ENCODE measurements at regions not wholly inside any gene's neighbourhood (a gene's known extent, or its start where the extent isn't known, plus 50 kb on each side); places are given as distances from the start of the nearest gene placed in this dataset.
"Not testable (repeated sequence)": the region's sequence is repeated elsewhere in the genome, so short reads cannot be mapped to it uniquely, and the experiment has no call there.

- DNase-seq (ENCODE audit: low spot score) = not testable (repeated sequence)
Measured at GRCh38 chr6:8832695-8833094, 397.4 kb upstream of the SLC35B3 start.

DNA sequence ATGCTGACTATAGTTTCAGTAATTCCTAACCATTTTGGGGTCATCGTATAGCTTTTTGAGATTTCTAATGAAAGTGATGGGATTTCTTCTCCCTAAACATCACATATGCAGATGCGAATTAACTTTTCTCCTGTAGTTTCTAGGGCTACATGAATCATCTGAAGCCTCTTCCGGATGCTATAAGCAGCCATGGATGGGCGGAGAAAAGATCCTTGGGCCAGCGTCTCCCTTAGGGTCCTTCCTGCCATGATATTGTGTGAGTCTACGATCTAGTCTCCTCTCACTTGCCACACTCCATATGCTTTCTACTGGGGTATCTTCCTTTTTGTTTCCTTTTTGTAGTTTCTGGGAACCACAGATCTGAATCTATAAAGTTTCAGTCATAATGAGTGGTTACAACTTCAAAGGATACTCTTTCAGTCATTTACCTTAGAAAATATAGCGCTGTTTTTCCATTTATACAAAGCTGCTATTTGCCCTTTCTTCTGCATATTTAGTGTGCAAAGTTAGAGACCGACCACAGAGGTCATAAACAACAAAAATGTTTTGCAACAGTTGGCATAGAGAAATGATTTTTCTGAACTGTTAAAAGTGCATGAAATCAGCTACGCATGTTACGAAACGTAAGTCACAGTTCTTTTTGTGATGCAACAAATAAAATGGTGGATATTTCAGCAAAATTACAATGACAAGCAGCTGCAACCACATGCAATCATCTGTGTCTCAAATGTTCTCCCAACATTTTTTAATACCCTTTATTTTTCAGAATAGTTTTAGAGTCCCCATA, 396.2 kb upstream of the SLC35B3 start:
- DNase-seq (ENCODE audit: low spot score) = no peak

- DNase-seq (ENCODE audit: low spot score) = no peak
Measured at GRCh38 chr6:8830794-8831193, 395.4 kb upstream of the SLC35B3 start.

DNA sequence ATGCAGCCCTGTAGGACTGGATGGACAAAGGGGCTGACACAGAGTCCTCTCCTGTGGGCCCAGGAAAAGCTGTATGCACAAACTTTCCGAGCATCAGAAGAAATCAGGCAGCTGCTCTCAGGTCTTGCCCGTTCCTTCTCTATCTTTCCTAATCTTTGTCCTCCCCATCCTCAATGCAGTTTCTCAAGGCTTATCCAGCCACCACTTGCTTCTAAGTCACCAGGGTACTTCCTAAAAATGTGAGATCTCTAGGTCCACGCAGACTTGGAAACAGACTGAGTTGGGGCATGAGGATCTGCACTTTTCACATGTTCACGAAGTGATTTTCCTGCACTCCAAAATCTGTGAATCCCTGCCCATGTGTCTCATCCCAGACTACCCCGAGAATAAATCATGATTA, 394.5 kb upstream of the SLC35B3 start:
- DNase-seq (ENCODE audit: low spot score) = no peak

DNA sequence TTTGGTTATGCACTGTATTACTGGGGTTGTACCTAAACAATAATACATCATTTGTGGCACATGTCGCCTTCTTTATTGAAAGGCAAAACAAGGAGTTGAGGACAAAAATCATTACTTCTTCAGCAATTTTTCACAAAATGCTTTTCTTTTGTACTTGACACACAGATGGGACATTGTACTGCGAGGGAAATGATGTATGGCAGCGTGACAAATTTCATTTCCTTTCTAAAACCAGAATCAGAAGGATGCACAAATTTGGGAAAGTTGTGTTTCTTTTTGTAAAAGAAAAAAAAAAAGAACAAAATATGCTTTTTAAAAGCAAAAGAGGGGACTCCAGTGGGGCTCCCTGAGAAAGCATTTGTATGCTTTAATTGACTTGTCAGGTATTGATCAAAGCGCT, 394.0 kb upstream of the SLC35B3 start:
- no peak for DNase-seq (ENCODE audit: low spot score)

GRCh38 chr6:8828376-8828775, 393.0 kb upstream of the SLC35B3 start:
- no peak for DNase-seq (ENCODE audit: low spot score)

GRCh38 chr6:8825726-8826125, 390.4 kb upstream of the SLC35B3 start:
- no peak for DNase-seq (ENCODE audit: low spot score)

- DNase-seq (ENCODE audit: low spot score) = no peak
Measured at GRCh38 chr6:8821981-8822381, 386.6 kb upstream of the SLC35B3 start.

- DNase-seq (ENCODE audit: low spot score) = no peak
Measured at GRCh38 chr6:8820313-8820712, 385.0 kb upstream of the SLC35B3 start.

DNA sequence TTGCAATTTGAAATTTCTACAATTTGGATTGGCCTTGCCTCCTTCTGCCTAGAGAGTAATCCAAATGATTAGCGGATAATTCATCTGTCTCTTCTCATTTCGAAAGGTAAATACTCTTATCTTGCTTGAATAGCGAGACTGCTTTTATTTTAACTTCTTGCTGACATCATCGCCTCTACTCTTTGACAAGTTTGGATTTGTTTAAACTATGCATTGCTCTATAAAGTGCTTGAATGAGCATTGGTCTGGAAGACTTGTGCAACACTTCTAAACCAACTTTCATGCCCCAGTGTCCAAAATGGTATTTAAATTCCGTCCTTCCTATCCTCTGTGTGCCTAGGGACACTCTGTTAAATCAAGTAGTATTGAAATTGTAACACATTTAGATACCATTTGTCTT, 384.1 kb upstream of the SLC35B3 start:
- no peak for DNase-seq (ENCODE audit: low spot score)

DNA sequence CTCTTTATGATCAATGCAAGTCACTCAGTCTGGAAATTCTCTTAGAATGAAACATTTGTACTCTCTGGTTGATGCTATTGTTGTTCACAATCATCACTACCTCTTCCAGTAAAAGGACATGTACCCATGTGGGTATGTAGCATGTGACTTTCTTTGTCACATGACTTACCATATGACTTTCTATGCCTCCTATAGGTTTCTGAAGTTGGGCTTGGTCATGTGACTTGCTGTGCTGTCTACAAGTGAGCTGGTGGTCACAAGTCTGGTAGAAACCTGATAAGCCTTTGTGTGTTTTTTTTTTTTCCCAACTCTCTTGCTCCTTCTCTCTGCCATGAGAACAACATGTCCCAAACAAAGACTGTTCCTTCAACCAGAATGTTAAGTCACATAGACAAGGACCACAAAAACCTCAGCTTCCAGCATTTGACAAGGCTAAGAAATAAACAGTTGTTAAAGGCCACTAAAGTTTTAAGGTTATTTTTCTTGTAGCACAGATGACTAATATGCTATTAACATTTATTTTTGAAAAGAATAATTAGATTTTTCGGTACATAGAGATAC, 379.2 kb upstream of the SLC35B3 start:
- no peak for DNase-seq (ENCODE audit: low spot score)

DNA sequence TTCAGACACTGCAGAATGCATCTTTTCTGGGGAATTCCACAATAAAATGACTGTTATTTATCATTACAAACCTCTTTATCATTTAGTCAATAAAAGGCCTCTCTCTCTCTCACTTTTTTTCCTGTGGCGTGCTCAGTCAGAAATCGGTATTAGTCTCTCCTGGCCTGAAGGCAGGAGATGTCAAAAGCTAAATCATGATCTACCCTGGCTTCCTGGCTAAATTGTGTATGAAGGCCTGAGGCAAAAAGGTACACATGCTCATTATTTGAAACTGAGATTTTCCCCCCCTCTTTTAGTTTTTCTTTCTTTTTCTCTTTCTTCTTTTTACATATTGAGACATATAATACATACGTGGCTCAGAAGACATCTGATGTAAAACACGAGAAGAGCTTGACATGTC, 375.0 kb upstream of the SLC35B3 start:
- DNase-seq (ENCODE audit: low spot score) = no peak

DNA sequence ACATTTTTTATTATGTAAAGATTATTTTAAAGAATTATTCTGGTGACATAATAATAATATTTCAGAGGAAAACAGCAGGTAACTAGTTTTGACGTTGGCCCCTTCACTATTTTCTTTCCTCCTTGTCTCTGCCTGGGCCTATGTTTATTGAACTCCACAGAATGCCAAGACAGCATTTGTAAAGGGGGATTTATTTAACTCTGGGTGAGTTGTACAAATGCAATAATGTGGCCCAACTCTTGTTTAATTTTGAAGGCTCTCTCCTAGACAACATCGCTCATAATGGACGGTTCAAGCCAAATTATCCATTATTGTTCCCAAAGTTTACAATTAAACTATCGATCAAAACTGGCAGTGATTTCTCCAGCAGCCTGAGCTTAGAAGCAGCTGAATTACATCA, 374.3 kb upstream of the SLC35B3 start:
- DNase-seq (ENCODE audit: low spot score) = no peak

GRCh38 chr6:8803181-8803760, 367.9 kb upstream of the SLC35B3 start:
- no peak for DNase-seq (ENCODE audit: low spot score)

GRCh38 chr6:8802397-8802796, 367.1 kb upstream of the SLC35B3 start:
- not testable (repeated sequence) for DNase-seq (ENCODE audit: low spot score)

- DNase-seq (ENCODE audit: low spot score) = no peak
Measured at GRCh38 chr6:8794420-8794819, 359.1 kb upstream of the SLC35B3 start.

GRCh38 chr6:8789878-8790277, 354.5 kb upstream of the SLC35B3 start:
- no peak for DNase-seq (ENCODE audit: low spot score)

DNA sequence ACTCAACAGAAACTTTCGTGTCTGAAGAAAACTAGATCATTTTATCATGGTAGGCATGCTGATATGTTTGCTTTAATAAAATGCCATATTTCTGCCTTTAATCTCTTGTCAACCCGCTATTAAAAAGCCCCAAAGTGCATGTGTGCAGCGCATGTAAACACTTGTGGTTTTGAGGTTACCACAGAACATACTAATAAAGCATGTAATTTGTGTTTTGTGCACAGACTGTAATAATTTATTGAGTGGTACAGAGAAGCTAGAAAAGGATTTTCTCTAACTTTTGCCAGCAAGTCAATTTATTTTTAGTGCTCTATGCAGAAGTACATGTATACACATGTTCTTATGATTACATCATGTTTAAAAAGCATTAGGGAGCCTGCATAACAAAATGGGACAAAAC, 349.9 kb upstream of the SLC35B3 start:
- no peak for DNase-seq (ENCODE audit: low spot score)

- no peak for DNase-seq (ENCODE audit: low spot score)
Measured at GRCh38 chr6:8783191-8783590, 347.8 kb upstream of the SLC35B3 start.

DNA sequence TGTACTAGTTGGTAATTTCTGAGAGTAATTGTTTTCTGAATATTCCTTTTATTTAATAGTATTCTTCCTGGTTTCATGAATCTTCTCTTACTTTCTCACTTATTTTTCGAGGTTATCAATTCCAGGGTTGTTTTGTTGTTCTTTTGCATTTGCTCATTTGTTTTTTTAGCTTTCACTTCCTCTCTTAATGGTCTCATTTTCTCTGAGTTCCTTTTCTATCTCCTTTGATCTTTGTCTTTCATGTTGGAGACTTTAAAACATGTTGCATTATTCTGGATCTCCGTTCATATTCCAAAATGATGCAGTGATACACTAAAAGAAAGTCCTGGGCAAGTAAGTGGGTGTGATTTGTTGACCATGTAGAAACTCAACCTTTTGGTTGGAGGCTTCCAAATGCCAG, 345.3 kb upstream of the SLC35B3 start:
- DNase-seq (ENCODE audit: low spot score) = no peak

DNA sequence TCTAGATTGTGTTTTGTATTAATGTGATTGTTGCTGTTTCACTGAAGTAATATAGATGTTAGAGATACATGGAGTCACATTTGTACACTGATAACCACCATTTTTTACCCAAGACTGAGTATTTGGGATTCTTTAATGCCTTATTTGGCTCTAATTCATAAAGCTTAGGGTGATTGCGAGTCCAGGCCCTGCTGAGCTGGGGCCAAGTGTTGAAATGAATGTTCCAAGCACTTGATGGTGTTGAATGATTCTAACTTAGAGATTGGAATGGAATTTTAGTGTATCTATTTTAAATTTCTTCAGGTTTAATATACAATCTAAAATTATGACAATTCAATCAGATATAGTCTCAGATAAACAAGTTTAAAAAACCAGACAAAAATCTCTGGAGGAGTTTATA, 329.4 kb upstream of the SLC35B3 start:
- DNase-seq (ENCODE audit: low spot score) = no peak

DNA sequence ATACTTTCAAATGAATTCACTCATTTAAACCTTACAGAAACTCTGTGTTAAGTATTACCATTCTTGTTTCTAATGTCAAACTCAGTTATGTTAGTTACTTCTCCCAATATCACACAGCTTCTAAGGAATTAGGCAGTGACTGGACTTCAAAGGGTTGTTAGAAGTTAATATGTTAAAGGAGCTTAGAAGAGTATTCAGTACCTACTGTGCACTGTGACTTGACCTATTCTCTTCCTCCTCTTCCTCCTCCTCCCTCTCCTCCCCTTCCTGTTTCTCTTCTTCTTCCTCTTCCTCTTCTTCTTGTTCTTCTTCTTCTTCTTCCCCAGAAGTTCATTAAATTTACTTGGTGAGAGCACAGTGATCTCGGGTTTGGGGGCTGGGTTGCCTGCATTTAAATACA, 325.6 kb upstream of the SLC35B3 start:
- no peak for DNase-seq (ENCODE audit: low spot score)

- no peak for DNase-seq (ENCODE audit: low spot score)
Measured at GRCh38 chr6:8758412-8758811, 323.1 kb upstream of the SLC35B3 start.

- DNase-seq (ENCODE audit: low spot score) = no peak
Measured at GRCh38 chr6:8750627-8751026, 315.3 kb upstream of the SLC35B3 start.
